ENCODE measurements at regions not wholly inside any gene's neighbourhood (a gene's known extent, or its start where the extent isn't known, plus 50 kb on each side); places are given as distances from the start of the nearest gene placed in this dataset.

- intact Hi-C loops (cut with DNase I) = no loop called here
- Histone ChIP-seq H3K9me3 (no peaks in the 10 kb centered on the region), H3K4me3 (no peak overlapping the region), H3K4me1 (no peaks in the 10 kb centered on the region), H3K36me3 (no peaks in the 10 kb centered on the region), H3K27me3 (no peaks in the 10 kb centered on the region), H3K27ac (no peak overlapping the region)
- no peak for DNase-seq (ENCODE audit: extremely low spot score in 2 of 2)
- TF ChIP-seq POLR2A (IDR thresholded peaks at IDR 0.05) = no peak
- TF ChIP-seq POLR2AphosphoS5 (IDR thresholded peaks at IDR 0.05; ENCODE audit: insufficient read depth in 1 of 2, low read depth in 1 of 2) = no peak
- TF ChIP-seq CTCF (IDR thresholded peaks at IDR 0.05) = no peak
These were observed 1888.6 kb downstream of the MRPL39 start for GRCh38 chr21:23718446-23719285.

DNA sequence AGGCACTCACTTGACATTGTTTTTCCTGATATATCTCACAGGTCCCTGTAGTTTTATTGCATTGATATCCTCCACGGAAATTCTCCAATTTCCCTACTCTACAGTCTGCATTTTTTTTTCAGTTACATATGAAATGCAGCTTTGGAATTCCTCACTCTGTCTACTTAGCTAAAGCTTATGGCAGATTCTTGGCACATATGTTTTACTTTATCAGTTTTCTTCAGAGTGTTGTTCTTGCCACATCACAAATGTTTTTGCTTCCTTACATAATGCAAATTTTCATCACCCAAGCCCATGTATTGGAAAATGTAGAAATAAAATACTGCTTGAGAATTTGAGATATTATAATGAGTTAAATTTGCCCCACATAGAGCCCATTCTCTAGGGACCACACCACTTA is 1895.1 kb downstream of the MRPL39 start:
- no peaks in the 10 kb centered on the region for H3K27me3 ChIP-seq
- H3K36me3 ChIP-seq = no peaks in the 10 kb centered on the region
- H3K27ac ChIP-seq = no peak overlapping the region
- TF ChIP-seq CTCF (IDR thresholded peaks at IDR 0.05) (no peak), POLR2AphosphoS5 (IDR thresholded peaks at IDR 0.05; ENCODE audit: insufficient read depth in 1 of 2, low read depth in 1 of 2) (no peak), POLR2A (IDR thresholded peaks at IDR 0.05) (no peak)
- DNase-seq (ENCODE audit: extremely low spot score in 2 of 2) = no peak
- no peak overlapping the region for H3K4me3 ChIP-seq
- no peaks in the 10 kb centered on the region for H3K4me1 ChIP-seq
- intact Hi-C loops (cut with DNase I) = no loop called here
- H3K9me3 ChIP-seq = no peaks in the 10 kb centered on the region

GRCh38 chr21:23706431-23706830 is 1900.8 kb downstream of the MRPL39 start:
- H3K9me3 ChIP-seq = no peaks in the 10 kb centered on the region
- intact Hi-C loops (cut with DNase I) = no loop called here
- DNase-seq (ENCODE audit: extremely low spot score in 2 of 2) = no peak
- H3K27me3 ChIP-seq = no peaks in the 10 kb centered on the region
- H3K4me1 ChIP-seq = no peaks in the 10 kb centered on the region
- TF ChIP-seq POLR2A (IDR thresholded peaks at IDR 0.05) (no peak), POLR2AphosphoS5 (IDR thresholded peaks at IDR 0.05; ENCODE audit: insufficient read depth in 1 of 2, low read depth in 1 of 2) (no peak), CTCF (IDR thresholded peaks at IDR 0.05) (no peak)
- no peak overlapping the region for H3K27ac ChIP-seq
- H3K4me3 ChIP-seq = no peak overlapping the region
- H3K36me3 ChIP-seq = no peaks in the 10 kb centered on the region

GRCh38 chr21:23699402-23699801 is 1907.9 kb downstream of the MRPL39 start:
- intact Hi-C loops (cut with DNase I) = no loop called here
- Histone ChIP-seq H3K27me3 (no peaks in the 10 kb centered on the region), H3K27ac (no peak overlapping the region), H3K36me3 (no peaks in the 10 kb centered on the region), H3K4me1 (no peaks in the 10 kb centered on the region), H3K4me3 (no peak overlapping the region), H3K9me3 (no peaks in the 10 kb centered on the region)
- no peak for DNase-seq (ENCODE audit: extremely low spot score in 2 of 2)
- TF ChIP-seq POLR2A (IDR thresholded peaks at IDR 0.05) = no peak
- TF ChIP-seq CTCF (IDR thresholded peaks at IDR 0.05) = no peak
- no peak for TF ChIP-seq POLR2AphosphoS5 (IDR thresholded peaks at IDR 0.05; ENCODE audit: insufficient read depth in 1 of 2, low read depth in 1 of 2)

DNA sequence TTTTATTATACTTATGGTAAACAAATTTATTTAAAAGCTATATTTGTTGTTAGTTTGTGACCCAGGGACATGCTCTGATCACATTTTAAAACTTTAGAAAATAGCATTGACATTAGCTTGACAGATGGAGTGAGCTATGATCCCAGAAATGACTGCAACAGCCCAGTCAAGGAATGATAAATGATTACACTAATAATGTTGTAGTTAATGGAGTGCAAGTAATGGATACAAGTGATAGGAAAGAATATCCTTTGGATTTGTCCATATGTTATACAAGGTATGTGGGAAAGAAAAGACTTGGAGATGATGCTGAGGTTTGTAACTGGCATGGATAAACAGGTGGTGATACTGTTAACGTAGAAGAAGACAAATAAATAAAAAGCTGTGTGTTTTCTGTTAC is 1908.7 kb downstream of the MRPL39 start:
- intact Hi-C loops (cut with DNase I) = no loop called here
- TF ChIP-seq POLR2AphosphoS5 (IDR thresholded peaks at IDR 0.05; ENCODE audit: insufficient read depth in 1 of 2, low read depth in 1 of 2) = no peak
- no peak for TF ChIP-seq CTCF (IDR thresholded peaks at IDR 0.05)
- no peak for TF ChIP-seq POLR2A (IDR thresholded peaks at IDR 0.05)
- DNase-seq (ENCODE audit: extremely low spot score in 2 of 2) = no peak
- no peaks in the 10 kb centered on the region for H3K9me3 ChIP-seq
- H3K27me3 ChIP-seq = no peaks in the 10 kb centered on the region
- no peaks in the 10 kb centered on the region for H3K4me1 ChIP-seq
- H3K27ac ChIP-seq = no peak overlapping the region
- no peaks in the 10 kb centered on the region for H3K36me3 ChIP-seq
- no peak overlapping the region for H3K4me3 ChIP-seq

Data from vagina (tissue), 2 donors.